ENCODE measurements at regions not wholly inside any gene's neighbourhood (a gene's known extent, or its start where the extent isn't known, plus 50 kb on each side); places are given as distances from the start of the nearest gene placed in this dataset.

DNA sequence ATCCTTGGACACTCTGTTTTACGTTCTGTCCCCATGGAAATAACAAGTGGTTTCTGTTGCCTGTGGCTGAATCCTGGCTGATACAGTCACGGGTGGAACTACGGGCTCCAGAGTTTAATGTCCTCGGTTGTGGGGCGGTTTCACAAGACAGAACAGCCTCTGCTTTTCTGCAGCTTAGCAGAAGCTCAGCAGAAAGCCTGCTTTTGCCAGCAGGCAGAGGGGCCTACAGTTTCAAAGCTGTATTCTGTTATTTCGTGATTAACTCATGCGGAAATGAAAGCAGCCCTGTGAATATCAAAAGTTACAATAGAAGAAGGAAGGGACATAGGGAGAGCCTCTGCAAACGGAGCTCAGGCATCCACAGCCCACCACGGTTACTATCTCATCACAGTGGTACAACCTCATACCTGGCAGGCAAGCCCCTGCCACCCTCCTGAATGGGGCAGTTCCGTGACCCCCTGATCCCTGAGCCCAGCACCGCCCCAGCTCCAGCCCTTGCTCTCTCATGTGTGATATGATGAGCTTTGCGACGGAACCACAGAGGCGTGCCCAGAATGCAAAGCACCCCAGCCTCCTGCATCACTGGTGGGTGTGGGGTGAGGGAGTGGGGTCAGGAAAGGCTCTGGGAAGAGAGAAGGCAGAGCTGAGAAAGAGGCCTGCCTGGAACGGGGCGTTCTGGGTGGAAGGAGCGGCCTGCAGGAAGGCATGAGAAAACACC lies 360.6 kb downstream of the BRD1 start:
- TF ChIP-seq, protein P1, sequence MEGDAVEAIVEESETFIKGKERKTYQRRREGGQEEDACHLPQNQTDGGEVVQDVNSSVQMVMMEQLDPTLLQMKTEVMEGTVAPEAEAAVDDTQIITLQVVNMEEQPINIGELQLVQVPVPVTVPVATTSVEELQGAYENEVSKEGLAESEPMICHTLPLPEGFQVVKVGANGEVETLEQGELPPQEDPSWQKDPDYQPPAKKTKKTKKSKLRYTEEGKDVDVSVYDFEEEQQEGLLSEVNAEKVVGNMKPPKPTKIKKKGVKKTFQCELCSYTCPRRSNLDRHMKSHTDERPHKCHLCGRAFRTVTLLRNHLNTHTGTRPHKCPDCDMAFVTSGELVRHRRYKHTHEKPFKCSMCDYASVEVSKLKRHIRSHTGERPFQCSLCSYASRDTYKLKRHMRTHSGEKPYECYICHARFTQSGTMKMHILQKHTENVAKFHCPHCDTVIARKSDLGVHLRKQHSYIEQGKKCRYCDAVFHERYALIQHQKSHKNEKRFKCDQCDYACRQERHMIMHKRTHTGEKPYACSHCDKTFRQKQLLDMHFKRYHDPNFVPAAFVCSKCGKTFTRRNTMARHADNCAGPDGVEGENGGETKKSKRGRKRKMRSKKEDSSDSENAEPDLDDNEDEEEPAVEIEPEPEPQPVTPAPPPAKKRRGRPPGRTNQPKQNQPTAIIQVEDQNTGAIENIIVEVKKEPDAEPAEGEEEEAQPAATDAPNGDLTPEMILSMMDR (IDR thresholded peaks at IDR 0.05), result no peak
- no peak for TF ChIP-seq POLR2A (IDR thresholded peaks at IDR 0.05)

Measured in esophagus squamous epithelium (tissue), 4 donors.